GM19395 (cell line): ENCODE measurements at regions not wholly inside any gene's neighbourhood (a gene's known extent, or its start where the extent isn't known, plus 50 kb on each side); places are given as distances from the start of the nearest gene placed in this dataset.
"Not testable (repeated sequence)": the region's sequence is repeated elsewhere in the genome, so short reads cannot be mapped to it uniquely, and the experiment has no call there.

ENCODE experiments used
- ATAC-seq: cut with Tn5 transposase; IDR thresholded peaks from one replicate; pipeline ENCODE4 v1.9.1; 2021; ENCODE audit warnings: mild to moderate bottlenecking, moderate library complexity; ENCODE audit not compliant: unreplicated experiment

GRCh38 chr10:2812631-2813030 is 254.7 kb upstream of the PFKP start:
- ATAC-seq, result no peak

GRCh38 chr10:2800178-2800577 is 267.2 kb upstream of the PFKP start:
- no peak for ATAC-seq

GRCh38 chr10:2798336-2799022 is 268.9 kb upstream of the PFKP start:
- no peak for ATAC-seq

- ATAC-seq, result peak; percentile 88
Observed at GRCh38 chr10:2791774-2792443, 275.4 kb upstream of the PFKP start.

- no peak for ATAC-seq
Observed at GRCh38 chr10:2790396-2791188, 276.8 kb upstream of the PFKP start.

- no peak for ATAC-seq
Observed at GRCh38 chr10:2786251-2786650, 281.1 kb upstream of the PFKP start.

GRCh38 chr10:2784766-2785165 is 282.6 kb upstream of the PFKP start:
- no peak for ATAC-seq

GRCh38 chr10:2782950-2783349 is 284.4 kb upstream of the PFKP start:
- no peak for ATAC-seq

GRCh38 chr10:2782265-2782664 is 285.1 kb upstream of the PFKP start:
- no peak for ATAC-seq

GRCh38 chr10:2777666-2778355 is 289.5 kb upstream of the PFKP start:
- no peak for ATAC-seq

GRCh38 chr10:2772816-2773631 is 294.3 kb upstream of the PFKP start:
- ATAC-seq, result no peak

GRCh38 chr10:2772135-2772534 is 295.2 kb upstream of the PFKP start:
- ATAC-seq, result no peak

- not testable (repeated sequence) for ATAC-seq
Observed at GRCh38 chr10:2767293-2767692, 300.1 kb upstream of the PFKP start.

GRCh38 chr10:2761971-2762370 is 305.4 kb upstream of the PFKP start:
- no peak for ATAC-seq

- no peak for ATAC-seq
Observed at GRCh38 chr10:2761311-2761710, 306.0 kb upstream of the PFKP start.

- ATAC-seq, result no peak
Observed at GRCh38 chr10:2760736-2761135, 306.6 kb upstream of the PFKP start.

- no peak for ATAC-seq
Observed at GRCh38 chr10:2759233-2759632, 308.1 kb upstream of the PFKP start.

GRCh38 chr10:2754943-2755342 is 312.4 kb upstream of the PFKP start:
- no peak for ATAC-seq

GRCh38 chr10:2748287-2748686 is 319.1 kb upstream of the PFKP start:
- ATAC-seq, result no peak

GRCh38 chr10:2746638-2747037 is 320.7 kb upstream of the PFKP start:
- ATAC-seq, result no peak
